Fibroblast of mammary gland (primary cell): ENCODE measurements at regions not wholly inside any gene's neighbourhood (a gene's known extent, or its start where the extent isn't known, plus 50 kb on each side); places are given as distances from the start of the nearest gene placed in this dataset.

Experiments used
- DNase-seq: peaks from one replicate; pipeline ENCODE4 v3.0.0-alpha.2; 2010; ENCODE audit warnings: low read depth
- H3K4me3 ChIP-seq: 2 replicates; pipeline ENCODE4 v1.5.1; 2011; ENCODE audit warnings: low read depth, mild to moderate bottlenecking, low read length, moderate library complexity; ENCODE audit not compliant: control insufficient read depth
- TF ChIP-seq, protein P1 (sequence below): conservative IDR thresholded peaks from 2 replicates; pipeline ENCODE4 v1.5.1; 2011; ENCODE audit warnings: low read depth, low read length, inconsistent platforms; ENCODE audit not compliant: control insufficient read depth, insufficient read depth

DNA sequence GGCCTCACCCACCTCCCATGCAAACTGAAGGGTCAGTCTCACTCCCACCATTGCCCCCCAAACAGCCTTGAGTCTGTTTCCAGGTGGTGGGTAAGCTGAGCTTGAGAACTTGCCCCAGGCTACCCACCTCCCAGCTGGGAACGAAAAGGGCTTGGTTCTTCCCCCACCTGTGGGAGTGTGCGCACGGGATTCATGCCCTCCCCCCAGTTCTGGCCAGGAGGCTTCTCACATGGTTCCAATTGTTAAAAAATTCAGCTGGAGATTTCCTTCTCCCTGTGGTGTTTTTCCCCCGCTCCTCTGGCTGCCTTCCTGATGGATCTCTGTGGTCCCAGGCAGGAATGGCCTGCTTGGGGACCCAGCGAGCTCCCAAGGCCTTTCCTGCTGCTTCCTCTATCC lies 81.8 kb upstream of the C21orf91 start:
- H3K4me3 ChIP-seq: no peak overlapping the region
- DNase-seq: no peak
- TF ChIP-seq, protein P1, sequence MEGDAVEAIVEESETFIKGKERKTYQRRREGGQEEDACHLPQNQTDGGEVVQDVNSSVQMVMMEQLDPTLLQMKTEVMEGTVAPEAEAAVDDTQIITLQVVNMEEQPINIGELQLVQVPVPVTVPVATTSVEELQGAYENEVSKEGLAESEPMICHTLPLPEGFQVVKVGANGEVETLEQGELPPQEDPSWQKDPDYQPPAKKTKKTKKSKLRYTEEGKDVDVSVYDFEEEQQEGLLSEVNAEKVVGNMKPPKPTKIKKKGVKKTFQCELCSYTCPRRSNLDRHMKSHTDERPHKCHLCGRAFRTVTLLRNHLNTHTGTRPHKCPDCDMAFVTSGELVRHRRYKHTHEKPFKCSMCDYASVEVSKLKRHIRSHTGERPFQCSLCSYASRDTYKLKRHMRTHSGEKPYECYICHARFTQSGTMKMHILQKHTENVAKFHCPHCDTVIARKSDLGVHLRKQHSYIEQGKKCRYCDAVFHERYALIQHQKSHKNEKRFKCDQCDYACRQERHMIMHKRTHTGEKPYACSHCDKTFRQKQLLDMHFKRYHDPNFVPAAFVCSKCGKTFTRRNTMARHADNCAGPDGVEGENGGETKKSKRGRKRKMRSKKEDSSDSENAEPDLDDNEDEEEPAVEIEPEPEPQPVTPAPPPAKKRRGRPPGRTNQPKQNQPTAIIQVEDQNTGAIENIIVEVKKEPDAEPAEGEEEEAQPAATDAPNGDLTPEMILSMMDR: no peak

DNA sequence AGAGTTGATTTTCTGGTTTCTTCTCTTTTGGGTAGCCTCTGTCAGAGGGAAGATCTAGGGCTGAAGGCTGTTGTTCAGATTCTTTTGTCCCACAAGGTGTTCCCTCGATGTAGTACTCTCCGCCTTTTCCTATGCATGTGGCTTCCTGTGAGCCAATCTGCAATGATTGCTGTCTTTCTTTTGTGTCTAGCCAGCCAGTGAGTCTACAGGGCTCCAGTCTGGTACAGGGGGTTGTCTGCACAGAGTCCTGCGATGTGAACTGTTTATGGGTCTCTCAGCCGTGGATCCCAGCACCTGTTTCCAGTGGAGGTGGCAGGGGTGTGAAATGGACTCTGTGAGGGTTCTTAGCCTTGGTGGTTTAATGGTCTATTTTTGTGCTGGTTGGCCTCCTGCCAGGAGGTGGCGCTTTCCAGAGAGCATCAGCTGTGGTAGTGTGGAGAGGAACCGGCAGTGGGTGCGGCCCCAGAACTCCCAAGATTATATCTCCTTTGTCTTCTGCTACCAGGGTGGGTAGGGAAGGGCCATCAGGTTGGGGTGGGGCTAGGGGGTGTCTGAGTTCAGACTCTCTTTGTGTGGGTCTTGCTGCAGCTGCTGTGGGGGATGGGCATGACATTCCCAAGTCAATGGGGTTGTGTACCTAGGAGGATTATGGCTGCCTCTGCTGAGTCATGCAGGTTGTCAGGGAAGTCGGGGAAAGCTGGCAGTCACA lies 81.3 kb upstream of the C21orf91 start:
- H3K4me3 ChIP-seq: no peak overlapping the region
- no peak for DNase-seq
- TF ChIP-seq, protein P1: no peak

DNA sequence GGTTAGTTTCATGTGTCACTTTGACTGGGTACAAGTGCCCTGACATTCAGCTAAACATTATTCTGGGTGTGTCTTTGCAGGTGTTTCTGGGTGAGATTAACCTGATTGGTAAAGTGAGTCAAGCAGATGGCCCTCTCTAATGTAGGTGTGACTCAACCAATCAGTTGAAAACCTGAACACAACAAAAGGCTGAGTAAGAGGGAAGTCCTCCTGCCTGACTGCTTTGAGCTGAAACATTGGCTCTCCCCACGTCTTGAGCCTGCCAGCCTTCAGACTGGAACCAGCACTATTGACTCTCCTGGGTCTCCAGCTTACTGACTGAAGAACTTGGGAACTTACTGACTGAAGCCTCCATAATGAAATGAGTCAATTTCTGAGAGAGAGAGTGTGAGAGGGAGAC lies 70.0 kb upstream of the C21orf91 start:
- DNase-seq: no peak
- TF ChIP-seq, protein P1: no peak
- no peak overlapping the region for H3K4me3 ChIP-seq

DNA sequence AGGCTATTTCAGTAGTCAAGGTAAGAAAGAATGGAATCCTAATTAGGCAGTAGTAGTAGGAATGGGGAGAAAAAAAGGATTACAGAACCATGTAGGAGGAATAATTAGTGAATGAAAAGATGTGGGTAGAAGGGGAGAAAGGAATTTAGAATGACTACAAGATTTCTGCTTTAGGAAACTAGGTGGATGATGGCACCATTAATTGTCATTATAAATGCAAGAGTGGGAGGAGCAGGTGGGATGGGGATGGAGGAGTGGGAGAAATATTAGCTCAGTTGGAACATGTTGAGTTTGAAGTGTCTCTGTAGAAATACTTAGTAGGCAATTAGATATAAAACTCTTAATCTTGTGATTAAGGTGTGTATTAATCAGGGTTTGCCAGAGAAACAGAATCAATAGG lies 50.0 kb upstream of the C21orf91 start:
- no peak overlapping the region for H3K4me3 ChIP-seq
- TF ChIP-seq, protein P1: no peak
- no peak for DNase-seq
